HG03103 (cell line): ENCODE measurements at regions not wholly inside any gene's neighbourhood (a gene's known extent, or its start where the extent isn't known, plus 50 kb on each side); places are given as distances from the start of the nearest gene placed in this dataset.

Source experiments
- ATAC-seq: cut with Tn5 transposase; IDR thresholded peaks from one replicate; pipeline ENCODE4 v1.9.1; 2021; ENCODE audit warnings: low read depth; ENCODE audit not compliant: unreplicated experiment

- no peak for ATAC-seq
Measured at GRCh38 chr6:105781915-105782314, 304.2 kb upstream of the PRDM1 start.

- no peak for ATAC-seq
Measured at GRCh38 chr6:105781248-105781647, 304.9 kb upstream of the PRDM1 start.

- no peak for ATAC-seq
Measured at GRCh38 chr6:105780146-105780860, 305.8 kb upstream of the PRDM1 start.

- ATAC-seq, result no peak
Measured at GRCh38 chr6:105779110-105779509, 307.0 kb upstream of the PRDM1 start.

GRCh38 chr6:105775095-105775494 is 311.0 kb upstream of the PRDM1 start:
- ATAC-seq, result no peak

GRCh38 chr6:105774247-105774646 is 311.9 kb upstream of the PRDM1 start:
- ATAC-seq, result no peak

GRCh38 chr6:105771313-105771970 is 314.7 kb upstream of the PRDM1 start:
- no peak for ATAC-seq

GRCh38 chr6:105769987-105770386 is 316.1 kb upstream of the PRDM1 start:
- ATAC-seq, result no peak

- ATAC-seq, result no peak
Measured at GRCh38 chr6:105769197-105769596, 316.9 kb upstream of the PRDM1 start.

GRCh38 chr6:105767541-105767940 is 318.6 kb upstream of the PRDM1 start:
- ATAC-seq, result no peak

GRCh38 chr6:105765239-105765638 is 320.9 kb upstream of the PRDM1 start:
- ATAC-seq, result no peak

GRCh38 chr6:105764315-105764714 is 321.8 kb upstream of the PRDM1 start:
- no peak for ATAC-seq

- ATAC-seq, result no peak
Measured at GRCh38 chr6:105763866-105764265, 322.3 kb upstream of the PRDM1 start.

GRCh38 chr6:105760746-105761145 is 325.4 kb upstream of the PRDM1 start:
- ATAC-seq, result no peak

GRCh38 chr6:105759946-105760345 is 326.2 kb upstream of the PRDM1 start:
- no peak for ATAC-seq

- no peak for ATAC-seq
Measured at GRCh38 chr6:105759015-105759414, 327.1 kb upstream of the PRDM1 start.

GRCh38 chr6:105757512-105758200 is 328.5 kb upstream of the PRDM1 start:
- peak; percentile 91 for ATAC-seq

GRCh38 chr6:105755885-105756284 is 330.3 kb upstream of the PRDM1 start:
- ATAC-seq, result no peak

GRCh38 chr6:105753620-105754211 is 332.4 kb upstream of the PRDM1 start:
- ATAC-seq, result no peak

- ATAC-seq, result no peak
Measured at GRCh38 chr6:105753207-105753606, 332.9 kb upstream of the PRDM1 start.

- no peak for ATAC-seq
Measured at GRCh38 chr6:105750089-105750488, 336.0 kb upstream of the PRDM1 start.
